ENCODE measurements at regions not wholly inside any gene's neighbourhood (a gene's known extent, or its start where the extent isn't known, plus 50 kb on each side); places are given as distances from the start of the nearest gene placed in this dataset.

- Histone ChIP-seq H3K36me3 (ENCODE audit: control insufficient read depth, insufficient read depth, low read length) (no peaks in the 10 kb centered on the region), H3K27me3 (ENCODE audit: control insufficient read depth, insufficient read depth, low read length) (no peaks in the 10 kb centered on the region; the same call in 1 of the 2 replicates), H3K4me3 (ENCODE audit: low read depth, low read length) (no peak overlapping the region)
- no peak for TF ChIP-seq CTCF (IDR thresholded peaks at IDR 0.05; ENCODE audit: insufficient read depth, low read depth, low read length)
- ChIA-PET CTCF (no interaction called here), POLR2A (interaction anchor here (0.5 kb wide), 1 partner anchor 22 kb away, joined by 3 read pairs; no protein-coding TSS in a partner anchor)
- DNase-seq (ENCODE audit: low read depth), result no peak
Observed at GRCh38 chr16:65832679-65833078, 533.8 kb upstream of the CDH5 start.

DNA sequence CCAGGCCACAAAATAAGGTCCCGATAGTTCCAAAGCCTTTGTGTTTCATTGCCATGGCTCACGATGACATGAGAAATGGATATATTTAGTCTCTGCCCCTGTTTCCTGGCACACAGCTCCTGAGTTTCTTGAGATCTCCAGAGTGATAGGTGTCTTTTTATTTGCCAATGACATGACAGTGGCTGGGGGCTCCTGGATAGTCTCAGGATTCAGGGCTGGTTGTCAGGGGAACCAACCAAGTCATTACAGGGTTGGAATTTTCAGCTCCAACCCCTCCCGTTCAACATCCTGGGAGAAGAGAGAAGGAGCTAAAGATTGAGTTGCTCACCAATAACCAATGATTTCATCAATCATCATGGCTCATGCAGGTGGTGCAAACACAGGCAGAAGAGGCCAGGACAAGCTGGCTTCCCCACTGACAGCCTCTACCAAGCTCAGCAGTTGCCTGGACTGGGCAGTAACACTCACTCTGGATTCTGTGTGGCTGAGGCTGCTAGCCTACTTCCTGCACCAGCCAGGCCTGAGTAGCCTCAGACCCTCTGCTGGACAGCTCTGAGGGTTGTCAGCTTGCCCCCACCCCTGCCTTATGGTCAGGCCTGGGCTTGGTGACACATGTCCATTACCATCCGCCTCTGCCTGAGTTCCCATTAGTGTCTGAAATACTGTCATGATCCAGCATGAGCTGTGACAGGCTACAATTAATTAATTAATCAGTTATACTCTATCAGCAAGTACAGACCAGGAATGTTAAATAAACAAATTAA is 534.4 kb upstream of the CDH5 start:
- H3K27me3 ChIP-seq (ENCODE audit: control insufficient read depth, insufficient read depth, low read length), result no peaks in the 10 kb centered on the region; the same call in 1 of the 2 replicates
- TF ChIP-seq CTCF (IDR thresholded peaks at IDR 0.05; ENCODE audit: insufficient read depth, low read depth, low read length), result no peak
- CTCF ChIA-PET, result no interaction called here
- DNase-seq (ENCODE audit: low read depth), result no peak
- no peaks in the 10 kb centered on the region for H3K36me3 ChIP-seq (ENCODE audit: control insufficient read depth, insufficient read depth, low read length)
- no peak overlapping the region for H3K4me3 ChIP-seq (ENCODE audit: low read depth, low read length)
- POLR2A ChIA-PET, result interaction anchor here (0.5 kb wide), 1 partner anchor 23 kb away, joined by 3 read pairs; no protein-coding TSS in a partner anchor

GRCh38 chr16:65829076-65829475 is 537.4 kb upstream of the CDH5 start:
- Histone ChIP-seq H3K4me3 (ENCODE audit: low read depth, low read length) (no peak overlapping the region), H3K36me3 (ENCODE audit: control insufficient read depth, insufficient read depth, low read length) (no peaks in the 10 kb centered on the region), H3K27me3 (ENCODE audit: control insufficient read depth, insufficient read depth, low read length) (no peaks in the 10 kb centered on the region; the same call in 1 of the 2 replicates)
- DNase-seq (ENCODE audit: low read depth), result no peak
- ChIA-PET POLR2A (no interaction called here), CTCF (no interaction called here)
- TF ChIP-seq CTCF (IDR thresholded peaks at IDR 0.05; ENCODE audit: insufficient read depth, low read depth, low read length), result no peak

- H3K4me3 ChIP-seq (ENCODE audit: low read depth, low read length), result no peak overlapping the region
- CTCF ChIA-PET, result no interaction called here
- no peak for TF ChIP-seq CTCF (IDR thresholded peaks at IDR 0.05; ENCODE audit: insufficient read depth, low read depth, low read length)
- H3K27me3 ChIP-seq (ENCODE audit: control insufficient read depth, insufficient read depth, low read length), result peaks cover 2% of the 10 kb centered on the region
- no peak for DNase-seq (ENCODE audit: low read depth)
- H3K36me3 ChIP-seq (ENCODE audit: control insufficient read depth, insufficient read depth, low read length), result no peaks in the 10 kb centered on the region
- POLR2A ChIA-PET, result no interaction called here
Observed at GRCh38 chr16:65828296-65828695, 538.2 kb upstream of the CDH5 start.

GRCh38 chr16:65827231-65827630 is 539.3 kb upstream of the CDH5 start:
- TF ChIP-seq CTCF (IDR thresholded peaks at IDR 0.05; ENCODE audit: insufficient read depth, low read depth, low read length), result no peak
- DNase-seq (ENCODE audit: low read depth), result no peak
- CTCF ChIA-PET, result no interaction called here
- H3K27me3 ChIP-seq (ENCODE audit: control insufficient read depth, insufficient read depth, low read length), result peaks cover 2% of the 10 kb centered on the region
- POLR2A ChIA-PET, result no interaction called here
- H3K4me3 ChIP-seq (ENCODE audit: low read depth, low read length), result no peak overlapping the region
- H3K36me3 ChIP-seq (ENCODE audit: control insufficient read depth, insufficient read depth, low read length), result no peaks in the 10 kb centered on the region
